ENCODE measurements at regions not wholly inside any gene's neighbourhood (a gene's known extent, or its start where the extent isn't known, plus 50 kb on each side); places are given as distances from the start of the nearest gene placed in this dataset.
A peak's percentile ranks its signal among the peaks of the same experiment; 100 is the strongest.

DNA sequence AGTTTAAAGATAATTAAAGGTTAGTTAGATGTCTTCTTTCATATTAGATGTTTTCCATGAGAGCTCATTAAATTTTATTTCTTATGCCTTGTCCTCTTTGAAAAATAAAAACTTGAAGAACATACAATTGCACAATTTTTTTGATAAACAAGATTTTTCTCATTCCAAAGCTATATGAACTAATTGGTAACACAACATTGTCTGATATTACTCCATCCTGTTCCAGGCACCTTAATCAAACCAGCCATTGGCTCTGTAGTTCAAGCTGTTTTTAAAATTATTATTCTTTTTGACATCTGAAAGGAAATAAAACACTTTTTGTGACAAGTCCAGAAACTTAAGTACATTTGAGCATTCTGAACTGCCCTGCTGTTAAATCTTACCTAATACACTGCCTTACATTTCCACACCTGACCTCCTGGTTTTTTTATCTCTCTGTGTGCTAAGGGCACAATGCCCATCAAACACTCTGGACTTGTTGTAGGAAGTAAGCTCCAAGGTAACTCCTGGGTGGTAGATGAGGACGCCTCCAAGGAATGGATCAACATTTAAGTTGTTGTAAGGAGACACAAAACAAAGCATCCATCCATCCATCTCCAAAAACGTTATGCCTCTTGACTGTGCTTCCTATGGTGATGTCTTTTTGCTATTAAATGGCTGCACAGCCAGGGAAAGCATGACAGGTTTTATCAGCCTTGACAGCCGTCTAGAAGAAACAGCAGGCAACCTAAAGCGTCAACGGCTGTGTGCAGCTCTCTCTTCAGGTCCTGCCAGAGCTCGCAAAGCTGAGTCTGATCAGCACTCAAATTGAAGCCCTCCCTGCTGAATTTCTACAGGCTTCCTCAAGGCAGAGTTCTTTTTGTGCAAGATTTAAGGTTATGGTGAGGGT is 449.9 kb upstream of the FLRT2 start:
- H3K4me1 ChIP-seq (ENCODE audit: control insufficient read depth, insufficient read depth, low read length, poor library complexity, severe bottlenecking) = no peaks in the 10 kb centered on the region
- peaks cover 0 to 31% (median 3%) of the 10 kb centered on the region in 7 donors for H3K9me3 Mint-ChIP-seq
- no peaks in the 10 kb centered on the region for H3K27me3 Mint-ChIP-seq
- no peak overlapping the region for H3K4me3 Mint-ChIP-seq
- H3K36me3 ChIP-seq (ENCODE audit: control insufficient read depth, insufficient read depth, low read length) = no peaks in the 10 kb centered on the region
- H3K27ac ChIP-seq (ENCODE audit: insufficient read depth, low read length, poor library complexity, severe bottlenecking) = no peak overlapping the region
- H3K4me1 Mint-ChIP-seq = no peaks in the 10 kb centered on the region
- DNase-seq = no peak
- no peak overlapping the region for H3K4me3 ChIP-seq (ENCODE audit: low read depth, low read length)
- peaks cover 4 to 6% of the 10 kb centered on the region in 2 experiments for H3K9me3 ChIP-seq (ENCODE audit: control insufficient read depth in 2 of 2, low read length in 2 of 2)
- H3K36me3 Mint-ChIP-seq = no peaks in the 10 kb centered on the region
- H3K27ac Mint-ChIP-seq = no peak overlapping the region
- no peak for ATAC-seq (ENCODE audit: low read depth in 2 of 2)
- no peaks in the 10 kb centered on the region for H3K27me3 ChIP-seq (ENCODE audit: control insufficient read depth, insufficient read depth, low read length)

DNA sequence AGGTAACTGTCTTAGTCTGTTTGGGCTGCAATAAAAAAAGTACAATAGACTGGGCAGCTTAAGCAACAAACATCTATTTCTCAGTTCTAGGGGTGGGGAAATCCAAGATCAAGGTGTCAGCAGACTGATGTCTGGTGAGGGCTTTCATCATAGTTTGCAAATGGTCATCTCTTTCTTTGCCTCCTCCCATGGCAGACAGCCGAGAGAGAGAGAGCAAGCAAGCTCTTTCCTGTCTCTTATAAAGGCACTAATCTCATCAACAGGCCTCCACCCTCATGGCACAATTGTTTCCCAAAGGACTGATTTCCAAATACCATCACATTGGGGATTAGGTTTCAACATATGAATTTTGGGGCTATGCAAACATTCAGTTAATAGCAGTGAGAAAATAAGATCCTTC is 445.6 kb upstream of the FLRT2 start:
- H3K27ac ChIP-seq (ENCODE audit: insufficient read depth, low read length, poor library complexity, severe bottlenecking) = no peak overlapping the region
- H3K9me3 ChIP-seq (ENCODE audit: control insufficient read depth in 2 of 2, low read length in 2 of 2) = peaks cover 4 to 6% of the 10 kb centered on the region in 2 experiments
- H3K36me3 ChIP-seq (ENCODE audit: control insufficient read depth, insufficient read depth, low read length) = no peaks in the 10 kb centered on the region
- H3K4me3 ChIP-seq (ENCODE audit: low read depth, low read length) = no peak overlapping the region
- DNase-seq (no peak), ATAC-seq (ENCODE audit: low read depth in 2 of 2) (no peak)
- H3K27me3 Mint-ChIP-seq = no peaks in the 10 kb centered on the region
- H3K27me3 ChIP-seq (ENCODE audit: control insufficient read depth, insufficient read depth, low read length) = no peaks in the 10 kb centered on the region
- H3K4me3 Mint-ChIP-seq = no peak overlapping the region
- H3K36me3 Mint-ChIP-seq = no peaks in the 10 kb centered on the region
- H3K27ac Mint-ChIP-seq = no peak overlapping the region
- no peaks in the 10 kb centered on the region for H3K4me1 ChIP-seq (ENCODE audit: control insufficient read depth, insufficient read depth, low read length, poor library complexity, severe bottlenecking)
- H3K4me1 Mint-ChIP-seq = no peaks in the 10 kb centered on the region
- H3K9me3 Mint-ChIP-seq = peaks cover 0 to 32% (median 7%) of the 10 kb centered on the region in 7 donors

DNA sequence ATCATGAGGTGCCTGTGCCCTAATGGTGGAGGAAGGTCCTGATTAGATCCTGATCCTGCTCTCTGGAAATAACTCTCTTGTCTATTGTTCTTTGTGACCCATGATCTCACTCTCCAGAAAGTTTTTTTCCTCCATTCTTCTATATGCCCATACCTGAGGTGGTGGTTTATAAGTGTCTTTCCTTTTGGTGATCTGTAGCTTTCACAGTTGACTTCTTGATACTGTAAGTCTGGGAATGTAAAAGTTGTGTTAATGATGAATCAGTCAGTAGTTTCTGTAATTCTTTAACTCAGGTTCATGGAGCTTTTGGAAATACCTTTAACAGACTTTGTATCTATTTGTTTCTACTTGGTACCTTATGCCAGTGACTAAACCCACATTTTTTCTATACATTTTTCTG is 444.0 kb upstream of the FLRT2 start:
- H3K36me3 ChIP-seq (ENCODE audit: control insufficient read depth, insufficient read depth, low read length) = no peaks in the 10 kb centered on the region
- H3K27me3 ChIP-seq (ENCODE audit: control insufficient read depth, insufficient read depth, low read length) = no peaks in the 10 kb centered on the region
- no peak overlapping the region for H3K27ac ChIP-seq (ENCODE audit: insufficient read depth, low read length, poor library complexity, severe bottlenecking)
- H3K9me3 ChIP-seq (ENCODE audit: control insufficient read depth in 2 of 2, low read length in 2 of 2) = peaks cover 4 to 6% of the 10 kb centered on the region in 2 experiments
- Mint-ChIP-seq H3K4me1 (no peaks in the 10 kb centered on the region), H3K9me3 (peaks cover 0 to 26% (median 9%) of the 10 kb centered on the region in 7 donors), H3K27me3 (no peaks in the 10 kb centered on the region), H3K27ac (no peak overlapping the region), H3K4me3 (no peak overlapping the region), H3K36me3 (no peaks in the 10 kb centered on the region)
- H3K4me3 ChIP-seq (ENCODE audit: low read depth, low read length) = no peak overlapping the region
- ATAC-seq (ENCODE audit: low read depth in 2 of 2) (no peak), DNase-seq (no peak)
- H3K4me1 ChIP-seq (ENCODE audit: control insufficient read depth, insufficient read depth, low read length, poor library complexity, severe bottlenecking) = no peaks in the 10 kb centered on the region

- H3K27ac Mint-ChIP-seq = no peak overlapping the region
- peaks cover 0 to 22% (median 8%) of the 10 kb centered on the region in 7 donors for H3K9me3 Mint-ChIP-seq
- Histone ChIP-seq H3K4me3 (ENCODE audit: low read depth, low read length) (no peak overlapping the region), H3K27ac (ENCODE audit: insufficient read depth, low read length, poor library complexity, severe bottlenecking) (no peak overlapping the region), H3K9me3 (ENCODE audit: control insufficient read depth in 2 of 2, low read length in 2 of 2) (peaks cover 4% of the 10 kb centered on the region in 2 experiments), H3K27me3 (ENCODE audit: control insufficient read depth, insufficient read depth, low read length) (no peaks in the 10 kb centered on the region), H3K4me1 (ENCODE audit: control insufficient read depth, insufficient read depth, low read length, poor library complexity, severe bottlenecking) (no peaks in the 10 kb centered on the region), H3K36me3 (ENCODE audit: control insufficient read depth, insufficient read depth, low read length) (no peaks in the 10 kb centered on the region)
- H3K27me3 Mint-ChIP-seq = no peaks in the 10 kb centered on the region
- no peaks in the 10 kb centered on the region for H3K4me1 Mint-ChIP-seq
- DNase-seq (no peak), ATAC-seq (ENCODE audit: low read depth in 2 of 2) (no peak)
- no peaks in the 10 kb centered on the region for H3K36me3 Mint-ChIP-seq
- H3K4me3 Mint-ChIP-seq = no peak overlapping the region
Observed at GRCh38 chr14:85087201-85087600, 442.7 kb upstream of the FLRT2 start.

GRCh38 chr14:85088192-85088591 is 441.8 kb upstream of the FLRT2 start:
- H3K4me1 Mint-ChIP-seq = no peaks in the 10 kb centered on the region
- H3K36me3 Mint-ChIP-seq = no peaks in the 10 kb centered on the region
- Histone ChIP-seq H3K4me3 (ENCODE audit: low read depth, low read length) (no peak overlapping the region), H3K4me1 (ENCODE audit: control insufficient read depth, insufficient read depth, low read length, poor library complexity, severe bottlenecking) (no peaks in the 10 kb centered on the region), H3K27ac (ENCODE audit: insufficient read depth, low read length, poor library complexity, severe bottlenecking) (no peak overlapping the region), H3K36me3 (ENCODE audit: control insufficient read depth, insufficient read depth, low read length) (no peaks in the 10 kb centered on the region), H3K27me3 (ENCODE audit: control insufficient read depth, insufficient read depth, low read length) (no peaks in the 10 kb centered on the region), H3K9me3 (ENCODE audit: control insufficient read depth in 2 of 2, low read length in 2 of 2) (peaks cover 4% of the 10 kb centered on the region in 2 experiments)
- no peak for ATAC-seq (ENCODE audit: low read depth in 2 of 2)
- peaks cover 2 to 23% (median 6%) of the 10 kb centered on the region in 7 donors for H3K9me3 Mint-ChIP-seq
- H3K27ac Mint-ChIP-seq = peak overlapping the region in 1 of 3 donors; percentile 45
- no peak overlapping the region for H3K4me3 Mint-ChIP-seq
- DNase-seq = no peak
- H3K27me3 Mint-ChIP-seq = no peaks in the 10 kb centered on the region

DNA sequence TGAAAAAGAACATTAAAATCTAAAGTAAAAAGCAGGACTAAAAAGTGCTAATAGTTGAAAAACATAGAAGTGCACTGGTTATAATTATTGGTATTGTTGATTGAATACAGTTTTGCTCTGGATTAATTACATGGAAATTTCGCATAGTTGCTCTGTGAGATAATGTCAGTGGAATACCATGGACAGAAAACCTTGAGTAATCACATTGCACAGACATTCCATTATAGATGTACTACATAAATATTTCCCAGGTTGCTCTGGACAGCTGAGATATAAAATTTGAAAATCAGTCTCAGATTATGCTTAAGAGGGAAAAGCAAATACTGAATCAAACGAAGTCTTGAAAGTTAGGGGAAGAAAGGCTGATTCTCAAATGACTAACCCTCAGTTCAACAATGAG is 439.3 kb upstream of the FLRT2 start:
- no peaks in the 10 kb centered on the region for H3K4me1 ChIP-seq (ENCODE audit: control insufficient read depth, insufficient read depth, low read length, poor library complexity, severe bottlenecking)
- H3K9me3 ChIP-seq (ENCODE audit: control insufficient read depth in 2 of 2, low read length in 2 of 2) = no peaks in the 10 kb centered on the region
- Mint-ChIP-seq H3K36me3 (no peaks in the 10 kb centered on the region), H3K4me1 (no peaks in the 10 kb centered on the region), H3K27me3 (no peaks in the 10 kb centered on the region), H3K27ac (no peak overlapping the region), H3K9me3 (peaks cover 3 to 25% (median 6%) of the 10 kb centered on the region in 7 donors), H3K4me3 (no peak overlapping the region)
- no peak overlapping the region for H3K4me3 ChIP-seq (ENCODE audit: low read depth, low read length)
- no peak overlapping the region for H3K27ac ChIP-seq (ENCODE audit: insufficient read depth, low read length, poor library complexity, severe bottlenecking)
- ATAC-seq (ENCODE audit: low read depth in 2 of 2) = no peak
- DNase-seq = no peak
- no peaks in the 10 kb centered on the region for H3K36me3 ChIP-seq (ENCODE audit: control insufficient read depth, insufficient read depth, low read length)
- no peaks in the 10 kb centered on the region for H3K27me3 ChIP-seq (ENCODE audit: control insufficient read depth, insufficient read depth, low read length)

GRCh38 chr14:85093631-85094330 is 436.2 kb upstream of the FLRT2 start:
- no peaks in the 10 kb centered on the region for H3K9me3 ChIP-seq (ENCODE audit: control insufficient read depth in 2 of 2, low read length in 2 of 2)
- no peaks in the 10 kb centered on the region for H3K4me1 ChIP-seq (ENCODE audit: control insufficient read depth, insufficient read depth, low read length, poor library complexity, severe bottlenecking)
- H3K4me3 ChIP-seq (ENCODE audit: low read depth, low read length) = no peak overlapping the region
- Mint-ChIP-seq H3K27ac (no peak overlapping the region), H3K36me3 (no peaks in the 10 kb centered on the region), H3K27me3 (no peaks in the 10 kb centered on the region), H3K9me3 (peaks cover 0 to 16% (median 6%) of the 10 kb centered on the region in 7 donors), H3K4me3 (no peak overlapping the region), H3K4me1 (no peaks in the 10 kb centered on the region)
- H3K27me3 ChIP-seq (ENCODE audit: control insufficient read depth, insufficient read depth, low read length) = no peaks in the 10 kb centered on the region
- DNase-seq (no peak), ATAC-seq (ENCODE audit: low read depth in 2 of 2) (no peak)
- no peaks in the 10 kb centered on the region for H3K36me3 ChIP-seq (ENCODE audit: control insufficient read depth, insufficient read depth, low read length)
- no peak overlapping the region for H3K27ac ChIP-seq (ENCODE audit: insufficient read depth, low read length, poor library complexity, severe bottlenecking)
